GM21423 (cell line): ENCODE measurements at regions not wholly inside any gene's neighbourhood (a gene's known extent, or its start where the extent isn't known, plus 50 kb on each side); places are given as distances from the start of the nearest gene placed in this dataset.

Source experiments
- ATAC-seq: cut with Tn5 transposase; IDR thresholded peaks from one replicate; pipeline ENCODE4 v1.9.1; 2021; ENCODE audit warnings: mild to moderate bottlenecking, moderate library complexity; ENCODE audit not compliant: unreplicated experiment

GRCh38 chr9:75609401-75609800 is 281.1 kb upstream of the PCSK5 start:
- ATAC-seq: no peak

- no peak for ATAC-seq
These were observed 280.2 kb upstream of the PCSK5 start for GRCh38 chr9:75610246-75610645.

GRCh38 chr9:75612205-75612604 is 278.3 kb upstream of the PCSK5 start:
- ATAC-seq: no peak

- no peak for ATAC-seq
These were observed 277.7 kb upstream of the PCSK5 start for GRCh38 chr9:75612754-75613153.

GRCh38 chr9:75615284-75615683 is 275.2 kb upstream of the PCSK5 start:
- ATAC-seq: no peak

GRCh38 chr9:75616052-75616451 is 274.4 kb upstream of the PCSK5 start:
- no peak for ATAC-seq

- no peak for ATAC-seq
These were observed 273.5 kb upstream of the PCSK5 start for GRCh38 chr9:75616841-75617566.

GRCh38 chr9:75623462-75623861 is 267.0 kb upstream of the PCSK5 start:
- ATAC-seq: no peak

GRCh38 chr9:75624998-75625397 is 265.5 kb upstream of the PCSK5 start:
- ATAC-seq: no peak

- ATAC-seq: no peak
These were observed 263.6 kb upstream of the PCSK5 start for GRCh38 chr9:75626860-75627259.

- ATAC-seq: no peak
These were observed 261.5 kb upstream of the PCSK5 start for GRCh38 chr9:75628952-75629351.

- ATAC-seq: no peak
These were observed 256.9 kb upstream of the PCSK5 start for GRCh38 chr9:75633451-75634057.

- ATAC-seq: no peak
These were observed 253.9 kb upstream of the PCSK5 start for GRCh38 chr9:75636427-75637045.

- no peak for ATAC-seq
These were observed 250.4 kb upstream of the PCSK5 start for GRCh38 chr9:75639971-75640610.

GRCh38 chr9:75642522-75642921 is 248.0 kb upstream of the PCSK5 start:
- no peak for ATAC-seq

- ATAC-seq: no peak
These were observed 245.8 kb upstream of the PCSK5 start for GRCh38 chr9:75644649-75645048.

GRCh38 chr9:75648034-75648433 is 242.4 kb upstream of the PCSK5 start:
- no peak for ATAC-seq

GRCh38 chr9:75649060-75649459 is 241.4 kb upstream of the PCSK5 start:
- no peak for ATAC-seq

- no peak for ATAC-seq
These were observed 238.8 kb upstream of the PCSK5 start for GRCh38 chr9:75651709-75652108.

GRCh38 chr9:75653335-75653734 is 237.1 kb upstream of the PCSK5 start:
- no peak for ATAC-seq

GRCh38 chr9:75653750-75654149 is 236.7 kb upstream of the PCSK5 start:
- ATAC-seq: no peak

- ATAC-seq: no peak
These were observed 233.5 kb upstream of the PCSK5 start for GRCh38 chr9:75657015-75657414.
